H9 (cell line): ENCODE measurements at regions not wholly inside any gene's neighbourhood (a gene's known extent, or its start where the extent isn't known, plus 50 kb on each side); places are given as distances from the start of the nearest gene placed in this dataset.

ENCODE experiments used
- DNase-seq: peaks from one replicate; pipeline ENCODE4 v3.0.0-alpha.2; 2017
- H2AFZ ChIP-seq: one replicate; pipeline ENCODE4 v1.6.1; 2013; ENCODE audit warnings: mild to moderate bottlenecking, low read length, control low read depth, moderate library complexity
- H2AK5ac ChIP-seq: 2 replicates; pipeline ENCODE4 v1.6.1; 2013; ENCODE audit warnings: low read length, control low read depth, mixed read lengths; ENCODE audit not compliant: insufficient read length
- H2BK120ac ChIP-seq: one replicate; pipeline ENCODE4 v1.6.1; 2013; ENCODE audit warnings: low read depth, mild to moderate bottlenecking, low read length, control low read depth, inconsistent platforms; ENCODE audit not compliant: poor library complexity, severe bottlenecking
- H2BK12ac ChIP-seq: 2 replicates; pipeline ENCODE4 v1.6.1; 2013; ENCODE audit warnings: low read length, control low read depth, mixed read lengths, low read depth; ENCODE audit not compliant: insufficient read length
- H2BK15ac ChIP-seq: 2 replicates; pipeline ENCODE4 v1.6.1; 2013; ENCODE audit warnings: low read depth, low read length, control low read depth
- H2BK20ac ChIP-seq: one replicate; pipeline ENCODE4 v1.6.1; 2013; ENCODE audit warnings: low read depth, mild to moderate bottlenecking, low read length, control low read depth, inconsistent platforms; ENCODE audit not compliant: poor library complexity, severe bottlenecking
- H2BK5ac ChIP-seq: 2 replicates; pipeline ENCODE4 v1.6.1; 2013; ENCODE audit warnings: low read length, control low read depth, mixed read lengths; ENCODE audit not compliant: insufficient read length
- H3K14ac ChIP-seq: 2 replicates; pipeline ENCODE4 v1.6.1; 2013; ENCODE audit warnings: low read length, control low read depth; ENCODE audit not compliant: insufficient read depth
- H3K18ac ChIP-seq: 2 replicates; pipeline ENCODE4 v1.6.1; 2013; ENCODE audit warnings: low read depth, mild to moderate bottlenecking, mixed read lengths, low read length, control low read depth; ENCODE audit not compliant: insufficient read length
- H3K23ac ChIP-seq: 2 replicates; pipeline ENCODE4 v1.6.1; 2013; ENCODE audit warnings: low read length, control low read depth, mixed read lengths, low read depth; ENCODE audit not compliant: insufficient read length
- H3K23me2 ChIP-seq: 2 replicates; pipeline ENCODE4 v1.6.1; 2013; ENCODE audit warnings: low read depth, mild to moderate bottlenecking, mixed read lengths, low read length, control low read depth; ENCODE audit not compliant: insufficient read length, poor library complexity, severe bottlenecking
- H3K27ac ChIP-seq: 2 replicates; pipeline ENCODE4 v1.5.1; 2013; ENCODE audit warnings: low read length, control low read depth, mixed read lengths, low read depth; ENCODE audit not compliant: insufficient read length
- H3K27me3 ChIP-seq: 2 replicates; pipeline ENCODE4 v1.6.1; 2013; ENCODE audit warnings: low read length, control low read depth, inconsistent platforms; ENCODE audit not compliant: insufficient read depth
- H3K4ac ChIP-seq: 2 replicates; pipeline ENCODE4 v1.6.1; 2013; ENCODE audit warnings: low read depth, mild to moderate bottlenecking, control low read depth, inconsistent platforms, low read length, moderate library complexity
- H3K4me1 ChIP-seq: 2 replicates; pipeline ENCODE4 v1.6.1; 2013; ENCODE audit warnings: low read length, control low read depth, inconsistent platforms; ENCODE audit not compliant: insufficient read depth
- H3K4me2 ChIP-seq: 2 replicates; pipeline ENCODE4 v1.6.1; 2013; ENCODE audit warnings: low read length, control low read depth, mixed read lengths; ENCODE audit not compliant: insufficient read length, insufficient read depth
- H3K56ac ChIP-seq: 2 replicates; pipeline ENCODE4 v1.6.1; 2013; ENCODE audit warnings: low read depth, mild to moderate bottlenecking, mixed read lengths, low read length, control low read depth; ENCODE audit not compliant: insufficient read length
- H3K79me1 ChIP-seq: 2 replicates; pipeline ENCODE4 v1.6.1; 2013; ENCODE audit warnings: low read depth, mild to moderate bottlenecking, moderate library complexity, low read length, control low read depth, inconsistent platforms; ENCODE audit not compliant: insufficient read depth, poor library complexity, severe bottlenecking
- H3K79me2 ChIP-seq: 2 replicates; pipeline ENCODE4 v1.6.1; 2013; ENCODE audit warnings: low read length, control low read depth, inconsistent platforms; ENCODE audit not compliant: insufficient read depth
- H3K9ac ChIP-seq: 2 replicates; pipeline ENCODE4 v1.6.1; 2013; ENCODE audit warnings: low read length, control low read depth, mixed read lengths; ENCODE audit not compliant: insufficient read length; ENCODE audit errors: extremely low read depth
- H3K9me3 ChIP-seq: one replicate; pipeline ENCODE4 v1.6.1; 2013; ENCODE audit warnings: low read depth, low read length, inconsistent platforms; ENCODE audit not compliant: control insufficient read depth
- H3T11ph ChIP-seq: one replicate; pipeline ENCODE4 v1.6.1; 2013; ENCODE audit warnings: mild to moderate bottlenecking, low read length, control low read depth, inconsistent platforms
- H4K20me1 ChIP-seq: one replicate; pipeline ENCODE4 v1.6.1; 2013; ENCODE audit not compliant: control insufficient read depth, insufficient read length, insufficient read depth
- H4K5ac ChIP-seq: 2 replicates; pipeline ENCODE4 v1.6.1; 2013; ENCODE audit warnings: low read depth, mild to moderate bottlenecking, mixed read lengths, low read length, control low read depth; ENCODE audit not compliant: insufficient read length
- H4K8ac ChIP-seq: replicated peaks from 2 replicates; pipeline ENCODE4 v1.6.1; 2013; ENCODE audit warnings: low read length, control low read depth, mixed read lengths, low read depth; ENCODE audit not compliant: insufficient read length
- H4K91ac ChIP-seq: 2 replicates; pipeline ENCODE4 v1.6.1; 2013; ENCODE audit warnings: low read depth, mild to moderate bottlenecking, moderate library complexity, mixed read lengths, low read length, control low read depth; ENCODE audit not compliant: insufficient read length
- H3K27ac Mint-ChIP-seq, 3 experiments: 2 replicates in 2 of 3; 3 replicates in 1 of 3; pipeline ENCODE4 v1.8.0; 2020 to 2021; ENCODE audit warnings: mixed read lengths in 3 of 3, mild to moderate bottlenecking in 1 of 3, moderate library complexity in 1 of 3
- H3K27me3 Mint-ChIP-seq: 2 replicates; pipeline ENCODE4 v1.8.0; 2021; ENCODE audit warnings: low read depth, mild to moderate bottlenecking, moderate library complexity, mixed read lengths
- H3K36me3 Mint-ChIP-seq, 3 experiments: 2 replicates in 2 of 3; 3 replicates in 1 of 3; pipeline ENCODE4 v1.8.0; 2020 to 2021; ENCODE audit warnings: low read depth in 3 of 3, mixed read lengths in 3 of 3; ENCODE audit not compliant: insufficient read depth in 1 of 3
- H3K4me1 Mint-ChIP-seq, 2 experiments: 2 replicates each; pipeline ENCODE4 v1.8.0; 2020; ENCODE audit warnings: mixed read lengths in 2 of 2
- H3K4me3 Mint-ChIP-seq, 2 experiments: 2 replicates in 1 of 2; 3 replicates in 1 of 2; pipeline ENCODE4 v1.8.0; 2020 to 2021; ENCODE audit warnings: mild to moderate bottlenecking in 2 of 2, mixed read lengths in 2 of 2, moderate library complexity in 1 of 2
- H3K9me3 Mint-ChIP-seq, 2 experiments: 2 replicates in 1 of 2; 3 replicates in 1 of 2; pipeline ENCODE4 v1.8.0; 2020; ENCODE audit warnings: mild to moderate bottlenecking in 2 of 2, mixed read lengths in 2 of 2, moderate library complexity in 1 of 2
- WGBS: extraction: QIAGEN DNeasy Blood & Tissue Kit; methylation state at CpG from one replicate; pipeline ENCODE4 v1.1.7; 2013; ENCODE audit warnings: missing lambda C conversion rate, low lambda C conversion rate, mixed read lengths; ENCODE audit not compliant: insufficient read length; ENCODE audit errors: extremely low coverage; 5-methylcytosine and 5-hydroxymethylcytosine counted together
- TF ChIP-seq, protein P1 (sequence below): fragments of 200-600 bp; sonication (generic); conservative IDR thresholded peaks from 3 replicates; pipeline ENCODE4 v1.8.0; 2021; ENCODE audit warnings: antibody characterized with exemption, mild to moderate bottlenecking

GRCh38 chr1:72521659-72522058 is 239.3 kb upstream of the NEGR1 start:
- Histone ChIP-seq H2BK12ac (no peak overlapping the region), H2BK5ac (no peak overlapping the region), H2BK15ac (no peak overlapping the region), H2BK20ac (no peak overlapping the region), H3K4me1 (no peaks in the 10 kb centered on the region), H4K8ac (no peak overlapping the region), H3K79me1 (no peaks in the 10 kb centered on the region), H3K9ac (no peak overlapping the region), H2BK120ac (no peak overlapping the region), H3K27me3 (no peaks in the 10 kb centered on the region), H2AK5ac (no peak overlapping the region), H3K4ac (no peak overlapping the region), H3K23me2 (no peaks in the 10 kb centered on the region), H4K5ac (no peak overlapping the region), H3K56ac (no peak overlapping the region), H3K9me3 (no peaks in the 10 kb centered on the region), H3T11ph (no peak overlapping the region), H4K20me1 (no peaks in the 10 kb centered on the region), H3K14ac (no peak overlapping the region), H3K23ac (no peak overlapping the region), H3K79me2 (no peaks in the 10 kb centered on the region), H2AFZ (no peak overlapping the region), H3K18ac (no peak overlapping the region), H3K4me2 (no peak overlapping the region), H3K27ac (no peak overlapping the region), H4K91ac (no peak overlapping the region)
- Mint-ChIP-seq H3K27me3 (no peaks in the 10 kb centered on the region), H3K4me3 (no peak overlapping the region), H3K36me3 (no peaks in the 10 kb centered on the region), H3K9me3 (no peaks in the 10 kb centered on the region), H3K4me1 (no peaks in the 10 kb centered on the region), H3K27ac (no peak overlapping the region)
- TF ChIP-seq, protein P1, sequence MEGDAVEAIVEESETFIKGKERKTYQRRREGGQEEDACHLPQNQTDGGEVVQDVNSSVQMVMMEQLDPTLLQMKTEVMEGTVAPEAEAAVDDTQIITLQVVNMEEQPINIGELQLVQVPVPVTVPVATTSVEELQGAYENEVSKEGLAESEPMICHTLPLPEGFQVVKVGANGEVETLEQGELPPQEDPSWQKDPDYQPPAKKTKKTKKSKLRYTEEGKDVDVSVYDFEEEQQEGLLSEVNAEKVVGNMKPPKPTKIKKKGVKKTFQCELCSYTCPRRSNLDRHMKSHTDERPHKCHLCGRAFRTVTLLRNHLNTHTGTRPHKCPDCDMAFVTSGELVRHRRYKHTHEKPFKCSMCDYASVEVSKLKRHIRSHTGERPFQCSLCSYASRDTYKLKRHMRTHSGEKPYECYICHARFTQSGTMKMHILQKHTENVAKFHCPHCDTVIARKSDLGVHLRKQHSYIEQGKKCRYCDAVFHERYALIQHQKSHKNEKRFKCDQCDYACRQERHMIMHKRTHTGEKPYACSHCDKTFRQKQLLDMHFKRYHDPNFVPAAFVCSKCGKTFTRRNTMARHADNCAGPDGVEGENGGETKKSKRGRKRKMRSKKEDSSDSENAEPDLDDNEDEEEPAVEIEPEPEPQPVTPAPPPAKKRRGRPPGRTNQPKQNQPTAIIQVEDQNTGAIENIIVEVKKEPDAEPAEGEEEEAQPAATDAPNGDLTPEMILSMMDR, result no peak
- WGBS, result no CpG with 5 or more reads among the region's 2 CpGs
- DNase-seq, result no peak
